Gastrocnemius medialis (tissue), 4 donors: ENCODE measurements at regions not wholly inside any gene's neighbourhood (a gene's known extent, or its start where the extent isn't known, plus 50 kb on each side); places are given as distances from the start of the nearest gene placed in this dataset.

Experiments
- ATAC-seq, 2 donors: fragments of 150-250 bp; one replicate each; pipeline ENCODE4 v1.9.1; 2016
- DNase-seq, 2 donors: peaks; one replicate each; pipeline ENCODE4 v3.0.0-alpha.2; 2019
- H3K27ac ChIP-seq, 4 donors: fragments of 200-600 bp; sonication (generic); 1 replicate in 1 of 4; 2 replicates in 3 of 4; pipeline ENCODE4 v1.5.1; 2016 to 2018; ENCODE audit warnings: mild to moderate bottlenecking in 2 of 4, moderate library complexity in 1 of 4
- H3K27me3 ChIP-seq, 3 donors: fragments of 200-600 bp; sonication (generic) in 2 of 3; 1 replicate in 1 of 3; 2 replicates in 2 of 3; pipeline versions ENCODE4 v1.5.1 to v1.6.0; 2016 to 2019; ENCODE audit warnings: mild to moderate bottlenecking in 1 of 3, moderate library complexity in 1 of 3
- H3K36me3 ChIP-seq, 2 donors: fragments of 200-600 bp; sonication (generic) in 1 of 2; one replicate each; pipeline ENCODE4 v1.5.1; 2017 to 2018
- H3K4me1 ChIP-seq, 2 donors: fragments of 200-600 bp; sonication (generic) in 1 of 2; one replicate each; pipeline ENCODE4 v1.5.1; 2016 to 2017; ENCODE audit warnings: mild to moderate bottlenecking in 2 of 2
- H3K4me3 ChIP-seq, 4 donors: fragments of 200-600 bp; sonication (generic) in 3 of 4; 1 replicate in 1 of 4; 2 replicates in 3 of 4; pipeline ENCODE4 v1.5.1; 2016 to 2019; ENCODE audit warnings: mild to moderate bottlenecking in 2 of 4
- H3K9me3 ChIP-seq, 3 donors: fragments of 200-600 bp; sonication (generic) in 2 of 3; 1 replicate in 1 of 3; 2 replicates in 2 of 3; pipeline ENCODE4 v1.5.1; 2016 to 2019
- POLR2A ChIP-seq, 2 donors: fragments of 450-650 bp; IDR thresholded peaks; one replicate each; pipeline ENCODE4 v1.6.1; 2017; ENCODE audit warnings: antibody characterized with exemption in 2 of 2, mild to moderate bottlenecking in 2 of 2, moderate library complexity in 2 of 2
- in situ Hi-C, 4 donors: fragments of 200-750 bp; cut with MboI; loops; one replicate each; pipeline versions ENCODE4 v1.15.0 to v1.8.0; 2017; ENCODE audit warnings: low sequenced_read_pairs in 4 of 4
- intact Hi-C: fragments of 100-400 bp; cut with DNase I; formaldehyde crosslinking; loops from one replicate; pipeline ENCODE4 v1.15.1; 2023; ENCODE audit warnings: low total_unique reads
- TF ChIP-seq, protein P1 (sequence below), 5 experiments: fragments of 450-650 bp in 3 of 5; fragments of 200-600 bp in 2 of 5; sonication (generic) in 2 of 5; IDR thresholded peaks in 4 of 5; conservative IDR thresholded peaks in 1 of 5; 1 replicate in 4 of 5; 2 replicates in 1 of 5; pipeline ENCODE4 v1.5.1; 2016 to 2019; ENCODE audit warnings: antibody characterized with exemption in 5 of 5, mild to moderate bottlenecking in 3 of 5, moderate library complexity in 3 of 5

DNA sequence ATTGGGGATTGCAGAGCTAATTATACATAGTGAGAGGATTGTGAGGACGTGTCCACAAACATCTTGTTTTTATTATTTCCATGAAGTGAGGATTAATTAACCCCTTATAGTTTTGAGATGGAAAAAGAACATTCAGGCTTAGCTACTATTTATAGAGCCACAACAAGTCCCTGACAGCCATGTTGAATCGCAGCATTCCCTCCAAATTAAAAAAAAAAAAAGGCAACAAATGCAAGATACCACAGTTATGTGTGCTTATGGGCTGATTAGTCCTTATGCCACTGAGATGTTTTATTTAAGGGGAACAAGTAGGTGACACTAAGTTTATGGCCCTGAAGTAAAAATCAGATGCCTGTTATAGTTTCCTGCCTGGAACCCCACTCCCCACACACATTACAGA lies 350.3 kb downstream of the GPAM start:
- Histone ChIP-seq H3K27me3 (no peaks in the 10 kb centered on the region), H3K36me3 (no peaks in the 10 kb centered on the region), H3K9me3 (no peaks in the 10 kb centered on the region), H3K4me3 (no peak overlapping the region), H3K4me1 (peaks cover 0 to 2% of the 10 kb centered on the region in 2 donors), H3K27ac (no peak overlapping the region)
- TF ChIP-seq, protein P1, sequence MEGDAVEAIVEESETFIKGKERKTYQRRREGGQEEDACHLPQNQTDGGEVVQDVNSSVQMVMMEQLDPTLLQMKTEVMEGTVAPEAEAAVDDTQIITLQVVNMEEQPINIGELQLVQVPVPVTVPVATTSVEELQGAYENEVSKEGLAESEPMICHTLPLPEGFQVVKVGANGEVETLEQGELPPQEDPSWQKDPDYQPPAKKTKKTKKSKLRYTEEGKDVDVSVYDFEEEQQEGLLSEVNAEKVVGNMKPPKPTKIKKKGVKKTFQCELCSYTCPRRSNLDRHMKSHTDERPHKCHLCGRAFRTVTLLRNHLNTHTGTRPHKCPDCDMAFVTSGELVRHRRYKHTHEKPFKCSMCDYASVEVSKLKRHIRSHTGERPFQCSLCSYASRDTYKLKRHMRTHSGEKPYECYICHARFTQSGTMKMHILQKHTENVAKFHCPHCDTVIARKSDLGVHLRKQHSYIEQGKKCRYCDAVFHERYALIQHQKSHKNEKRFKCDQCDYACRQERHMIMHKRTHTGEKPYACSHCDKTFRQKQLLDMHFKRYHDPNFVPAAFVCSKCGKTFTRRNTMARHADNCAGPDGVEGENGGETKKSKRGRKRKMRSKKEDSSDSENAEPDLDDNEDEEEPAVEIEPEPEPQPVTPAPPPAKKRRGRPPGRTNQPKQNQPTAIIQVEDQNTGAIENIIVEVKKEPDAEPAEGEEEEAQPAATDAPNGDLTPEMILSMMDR (IDR thresholded peaks at IDR 0.05 in 4 of 5, conservative IDR thresholded peaks at IDR 0.05 in 1 of 5) = no peak
- no peak for TF ChIP-seq POLR2A (IDR thresholded peaks at IDR 0.05)
- no peak for DNase-seq
- intact Hi-C loops = no loop called here
- no peak for ATAC-seq
- in situ Hi-C loops = no loop called here

DNA sequence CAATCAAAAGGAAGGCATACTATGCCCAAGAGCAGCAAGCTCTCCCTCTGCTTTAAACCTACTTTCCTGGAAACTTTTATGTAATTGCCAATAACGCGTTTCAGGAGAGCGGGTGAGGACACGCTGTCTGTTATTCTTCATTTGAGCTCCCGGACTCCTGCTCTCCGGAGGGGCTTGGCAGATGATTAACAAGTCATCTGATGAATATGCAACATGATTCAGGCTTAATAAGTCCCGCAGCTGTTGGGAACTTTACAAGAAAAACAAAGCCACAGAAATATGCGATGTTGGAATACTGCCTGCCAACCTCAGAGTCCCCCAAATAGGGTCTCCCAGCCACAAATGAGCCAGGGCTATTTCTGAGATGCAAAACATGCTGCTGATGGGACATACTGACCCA lies 348.0 kb downstream of the GPAM start:
- Histone ChIP-seq H3K4me3 (no peak overlapping the region), H3K9me3 (no peaks in the 10 kb centered on the region), H3K27ac (no peak overlapping the region), H3K27me3 (no peaks in the 10 kb centered on the region), H3K36me3 (no peaks in the 10 kb centered on the region), H3K4me1 (peaks cover 0 to 2% of the 10 kb centered on the region in 2 donors)
- in situ Hi-C loops = no loop called here
- ATAC-seq (peak in 1 of 2 donors; percentile 24), DNase-seq (peak in 1 of 2 donors; percentile 4)
- intact Hi-C loops = no loop called here
- no peak for TF ChIP-seq POLR2A (IDR thresholded peaks at IDR 0.05)
- TF ChIP-seq, protein P1 (IDR thresholded peaks at IDR 0.05 in 4 of 5, conservative IDR thresholded peaks at IDR 0.05 in 1 of 5) = no peak

DNA sequence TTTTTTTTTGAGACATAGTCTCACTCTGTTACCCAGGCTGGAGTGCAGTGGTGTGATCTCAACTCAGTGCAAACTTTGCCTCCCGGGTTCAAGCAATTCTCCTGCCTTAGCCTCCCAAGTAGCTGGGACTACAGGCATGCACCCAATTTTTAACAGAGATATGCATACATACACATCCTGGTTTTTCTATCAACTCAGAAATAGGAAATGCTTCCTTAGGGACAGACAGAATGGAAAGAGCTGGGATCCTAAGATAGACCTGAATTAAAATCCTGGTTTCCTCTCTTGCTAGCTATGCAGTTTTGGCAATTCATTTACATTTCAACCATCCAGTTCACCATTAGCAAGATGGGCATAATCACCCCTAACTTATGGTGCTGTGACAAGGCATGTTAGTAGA lies 347.5 kb downstream of the GPAM start:
- Histone ChIP-seq H3K9me3 (no peaks in the 10 kb centered on the region), H3K36me3 (no peaks in the 10 kb centered on the region), H3K27ac (no peak overlapping the region), H3K27me3 (no peaks in the 10 kb centered on the region), H3K4me1 (peaks cover 0 to 2% of the 10 kb centered on the region in 2 donors), H3K4me3 (no peak overlapping the region)
- in situ Hi-C loops (no loop called here), intact Hi-C loops (no loop called here)
- TF ChIP-seq POLR2A (IDR thresholded peaks at IDR 0.05) = no peak
- TF ChIP-seq, protein P1 (IDR thresholded peaks at IDR 0.05 in 4 of 5, conservative IDR thresholded peaks at IDR 0.05 in 1 of 5) = no peak
- ATAC-seq (no peak), DNase-seq (no peak)

DNA sequence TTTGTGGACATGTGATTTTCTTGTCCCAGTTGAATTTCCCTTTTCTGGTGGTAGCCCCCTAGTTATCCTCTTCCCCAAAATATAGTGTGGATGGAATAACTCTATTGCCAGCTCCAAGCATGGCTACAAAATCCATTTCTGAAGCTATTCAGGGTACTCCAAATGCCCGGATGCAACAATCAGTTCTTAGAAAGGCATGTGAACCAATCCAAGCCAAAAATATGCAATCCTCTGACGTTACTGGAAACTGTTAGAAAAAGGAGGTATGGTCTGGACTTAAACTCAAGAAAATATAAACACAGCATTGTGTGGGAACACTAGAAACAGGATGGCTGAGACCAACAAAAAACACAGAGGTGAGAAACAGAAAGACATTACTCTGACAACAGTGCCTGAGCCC lies 347.0 kb downstream of the GPAM start:
- Histone ChIP-seq H3K27ac (no peak overlapping the region), H3K9me3 (no peaks in the 10 kb centered on the region), H3K4me1 (peaks cover 0 to 2% of the 10 kb centered on the region in 2 donors), H3K27me3 (no peaks in the 10 kb centered on the region), H3K36me3 (no peaks in the 10 kb centered on the region), H3K4me3 (no peak overlapping the region)
- TF ChIP-seq, protein P1 (IDR thresholded peaks at IDR 0.05 in 4 of 5, conservative IDR thresholded peaks at IDR 0.05 in 1 of 5) = no peak
- no peak for TF ChIP-seq POLR2A (IDR thresholded peaks at IDR 0.05)
- ATAC-seq (no peak), DNase-seq (no peak)
- intact Hi-C loops = no loop called here
- in situ Hi-C loops = no loop called here

DNA sequence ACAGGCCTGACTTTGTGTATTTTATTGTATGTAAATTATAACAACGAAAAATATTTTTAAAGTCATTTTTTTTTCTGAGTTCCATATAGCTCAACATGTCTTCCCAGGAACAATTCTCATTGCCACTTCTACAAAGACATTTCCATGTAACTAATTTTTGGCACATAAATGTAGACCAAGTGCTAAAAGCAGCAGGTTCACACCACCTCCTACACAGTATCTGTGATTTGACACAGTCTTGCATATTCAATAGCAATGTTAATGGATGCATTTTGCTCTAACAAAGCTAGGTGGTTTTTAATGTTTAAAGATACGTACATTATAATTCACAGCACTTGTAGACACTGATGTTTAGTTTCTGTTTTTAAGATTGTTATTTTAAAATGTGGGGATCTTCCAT lies 346.5 kb downstream of the GPAM start:
- H3K27me3 ChIP-seq = no peaks in the 10 kb centered on the region
- peaks cover 0 to 2% of the 10 kb centered on the region in 2 donors for H3K4me1 ChIP-seq
- no peaks in the 10 kb centered on the region for H3K9me3 ChIP-seq
- intact Hi-C loops = no loop called here
- in situ Hi-C loops = no loop called here
- H3K36me3 ChIP-seq = no peaks in the 10 kb centered on the region
- no peak for ATAC-seq
- H3K27ac ChIP-seq = no peak overlapping the region
- TF ChIP-seq, protein P1 (IDR thresholded peaks at IDR 0.05 in 4 of 5, conservative IDR thresholded peaks at IDR 0.05 in 1 of 5) = no peak
- no peak for TF ChIP-seq POLR2A (IDR thresholded peaks at IDR 0.05)
- no peak overlapping the region for H3K4me3 ChIP-seq
- no peak for DNase-seq
